Vagina (tissue), 2 donors: ENCODE measurements at regions not wholly inside any gene's neighbourhood (a gene's known extent, or its start where the extent isn't known, plus 50 kb on each side); places are given as distances from the start of the nearest gene placed in this dataset.

Experiments used
- POLR2A ChIP-seq, 2 donors: fragments of 450-650 bp; IDR thresholded peaks; one replicate each; pipeline ENCODE4 v1.6.1; 2017; ENCODE audit warnings: antibody characterized with exemption in 2 of 2, mild to moderate bottlenecking in 2 of 2, moderate library complexity in 2 of 2
- TF ChIP-seq, protein P1 (sequence below), 3 experiments: fragments of 450-650 bp in 2 of 3; fragments of 200-600 bp in 1 of 3; sonication (generic) in 1 of 3; IDR thresholded peaks; one replicate each; pipeline ENCODE4 v1.5.1; 2017 to 2019; ENCODE audit warnings: antibody characterized with exemption in 3 of 3, mild to moderate bottlenecking in 2 of 3, moderate library complexity in 2 of 3

DNA sequence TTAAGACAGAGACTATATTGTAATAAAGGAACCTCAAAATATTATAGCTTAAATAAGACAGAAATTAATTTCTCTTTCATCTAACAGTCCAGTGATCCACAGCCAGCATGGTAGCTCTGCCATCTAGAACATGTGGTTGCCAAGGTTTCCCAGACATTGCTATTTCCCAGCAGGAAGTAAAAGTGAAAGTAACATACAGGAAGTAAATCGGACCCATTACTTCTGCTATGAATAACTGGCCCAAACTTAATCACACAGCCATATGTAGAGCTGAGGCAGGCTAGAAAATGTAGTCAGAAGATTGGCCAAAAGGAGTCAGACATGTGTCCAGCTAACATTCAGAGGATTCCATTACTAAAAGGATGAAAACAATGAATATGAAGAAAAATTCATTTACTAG is 71.0 kb downstream of the NOL4 start:
- no peak for TF ChIP-seq POLR2A (IDR thresholded peaks at IDR 0.05)
- TF ChIP-seq, protein P1, sequence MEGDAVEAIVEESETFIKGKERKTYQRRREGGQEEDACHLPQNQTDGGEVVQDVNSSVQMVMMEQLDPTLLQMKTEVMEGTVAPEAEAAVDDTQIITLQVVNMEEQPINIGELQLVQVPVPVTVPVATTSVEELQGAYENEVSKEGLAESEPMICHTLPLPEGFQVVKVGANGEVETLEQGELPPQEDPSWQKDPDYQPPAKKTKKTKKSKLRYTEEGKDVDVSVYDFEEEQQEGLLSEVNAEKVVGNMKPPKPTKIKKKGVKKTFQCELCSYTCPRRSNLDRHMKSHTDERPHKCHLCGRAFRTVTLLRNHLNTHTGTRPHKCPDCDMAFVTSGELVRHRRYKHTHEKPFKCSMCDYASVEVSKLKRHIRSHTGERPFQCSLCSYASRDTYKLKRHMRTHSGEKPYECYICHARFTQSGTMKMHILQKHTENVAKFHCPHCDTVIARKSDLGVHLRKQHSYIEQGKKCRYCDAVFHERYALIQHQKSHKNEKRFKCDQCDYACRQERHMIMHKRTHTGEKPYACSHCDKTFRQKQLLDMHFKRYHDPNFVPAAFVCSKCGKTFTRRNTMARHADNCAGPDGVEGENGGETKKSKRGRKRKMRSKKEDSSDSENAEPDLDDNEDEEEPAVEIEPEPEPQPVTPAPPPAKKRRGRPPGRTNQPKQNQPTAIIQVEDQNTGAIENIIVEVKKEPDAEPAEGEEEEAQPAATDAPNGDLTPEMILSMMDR (IDR thresholded peaks at IDR 0.05) = no peak
